ENCODE measurements at regions not wholly inside any gene's neighbourhood (a gene's known extent, or its start where the extent isn't known, plus 50 kb on each side); places are given as distances from the start of the nearest gene placed in this dataset.

GRCh38 chr16:79767421-79768275, 167.1 kb upstream of the MAF start:
- ChIA-PET POLR2A (no interaction called here), CTCF (no interaction called here)
- H3K4me1 ChIP-seq (ENCODE audit: control insufficient read depth in 2 of 2, insufficient read depth in 2 of 2, low read length in 2 of 2) = peaks cover 16 to 24% of the 10 kb centered on the region in 2 donors
- TF ChIP-seq CTCF (IDR thresholded peaks at IDR 0.05) = no peak
- TF ChIP-seq EZH2 (IDR thresholded peaks at IDR 0.05; ENCODE audit: borderline replicate concordance, insufficient read depth, low read depth, low read length, poor library complexity, severe bottlenecking) = no peak
- peaks cover 26% of the 10 kb centered on the region for H3K27me3 Mint-ChIP-seq
- no peak overlapping the region for H3K27ac Mint-ChIP-seq
- H3K9me3 Mint-ChIP-seq (ENCODE audit: insufficient read depth) = no peaks in the 10 kb centered on the region
- H3K4me3 Mint-ChIP-seq = peak overlapping the region; percentile 51
- H3K27ac ChIP-seq (ENCODE audit: low read length in 2 of 2) = no peak overlapping the region
- peaks cover 29% of the 10 kb centered on the region for H3K4me1 Mint-ChIP-seq
- H2AFZ ChIP-seq (ENCODE audit: insufficient read depth, low read depth, low read length, poor library complexity, severe bottlenecking) = peak overlapping the region; percentile 85
- WGBS (ENCODE audit: insufficient coverage) = 26% methylated on average over 5 of the region's 7 CpGs
- H3K79me2 ChIP-seq (ENCODE audit: control insufficient read depth, insufficient read depth, low read length) = no peaks in the 10 kb centered on the region
- peaks cover 0 to 5% (median 0%) of the 10 kb centered on the region in 4 experiments for H3K27me3 ChIP-seq (replicated peaks in 1 of 4; ENCODE audit: control extremely low read depth in 1 of 4, control insufficient read depth in 3 of 4, insufficient read depth in 4 of 4, low read length in 3 of 4)
- H3K9ac ChIP-seq (ENCODE audit: low read length) = no peak overlapping the region
- peak overlapping the region; percentile 58 for H3K4me2 ChIP-seq (replicated peaks; ENCODE audit: low read depth, low read length, poor library complexity, severe bottlenecking)
- H3K9me3 ChIP-seq (ENCODE audit: control extremely low read depth in 1 of 3, control insufficient read depth in 2 of 3, insufficient read depth in 1 of 3, low read length in 2 of 3) = no peaks in the 10 kb centered on the region
- no peak for DNase-seq
- intact Hi-C loops (cut with micrococcal nuclease) = no loop called here
- no peaks in the 10 kb centered on the region for H4K20me1 ChIP-seq (ENCODE audit: control insufficient read depth, insufficient read depth, low read length, poor library complexity, severe bottlenecking)
- peak overlapping the region in 1 of 5 experiments; percentile 3 for H3K4me3 ChIP-seq (ENCODE audit: control extremely low read depth in 1 of 5, extremely low read depth in 1 of 5, insufficient read depth in 1 of 5, low read depth in 2 of 5, low read length in 4 of 5)
- ATAC-seq (ENCODE audit: low read depth) = no peak
- no peaks in the 10 kb centered on the region for H3K36me3 ChIP-seq (replicated peaks in 1 of 2; ENCODE audit: control extremely low read depth in 1 of 2, control insufficient read depth in 1 of 2, extremely low read depth in 1 of 2, insufficient read depth in 2 of 2, low read length in 1 of 2)

GRCh38 chr16:79765901-79766394, 165.4 kb upstream of the MAF start:
- no peak overlapping the region for H2AFZ ChIP-seq (ENCODE audit: insufficient read depth, low read depth, low read length, poor library complexity, severe bottlenecking)
- TF ChIP-seq CTCF (IDR thresholded peaks at IDR 0.05) = no peak
- no peak for TF ChIP-seq EZH2 (IDR thresholded peaks at IDR 0.05; ENCODE audit: borderline replicate concordance, insufficient read depth, low read depth, low read length, poor library complexity, severe bottlenecking)
- no peak for DNase-seq
- H3K27me3 Mint-ChIP-seq = peaks cover 13% of the 10 kb centered on the region
- H3K27me3 ChIP-seq (replicated peaks in 1 of 4; ENCODE audit: control extremely low read depth in 1 of 4, control insufficient read depth in 3 of 4, insufficient read depth in 4 of 4, low read length in 3 of 4) = peaks cover 0 to 5% (median 0%) of the 10 kb centered on the region in 4 experiments
- CTCF ChIA-PET = no interaction called here
- H3K4me1 Mint-ChIP-seq = peaks cover 27% of the 10 kb centered on the region
- intact Hi-C loops (cut with micrococcal nuclease) = no loop called here
- POLR2A ChIA-PET = no interaction called here
- no peak overlapping the region for H3K4me2 ChIP-seq (replicated peaks; ENCODE audit: low read depth, low read length, poor library complexity, severe bottlenecking)
- H3K79me2 ChIP-seq (ENCODE audit: control insufficient read depth, insufficient read depth, low read length) = no peaks in the 10 kb centered on the region
- H3K9me3 ChIP-seq (ENCODE audit: control extremely low read depth in 1 of 3, control insufficient read depth in 2 of 3, insufficient read depth in 1 of 3, low read length in 2 of 3) = no peaks in the 10 kb centered on the region
- no peak overlapping the region for H3K27ac ChIP-seq (ENCODE audit: low read length in 2 of 2)
- no peak overlapping the region for H3K27ac Mint-ChIP-seq
- H3K9me3 Mint-ChIP-seq (ENCODE audit: insufficient read depth) = no peaks in the 10 kb centered on the region
- no CpG with 5 or more reads among the region's 2 CpGs for WGBS (ENCODE audit: insufficient coverage)
- H4K20me1 ChIP-seq (ENCODE audit: control insufficient read depth, insufficient read depth, low read length, poor library complexity, severe bottlenecking) = no peaks in the 10 kb centered on the region
- H3K9ac ChIP-seq (ENCODE audit: low read length) = no peak overlapping the region
- no peak overlapping the region for H3K4me3 Mint-ChIP-seq
- no peak for ATAC-seq (ENCODE audit: low read depth)
- no peak overlapping the region for H3K4me3 ChIP-seq (ENCODE audit: control extremely low read depth in 1 of 5, extremely low read depth in 1 of 5, insufficient read depth in 1 of 5, low read depth in 2 of 5, low read length in 4 of 5)
- no peaks in the 10 kb centered on the region for H3K36me3 ChIP-seq (replicated peaks in 1 of 2; ENCODE audit: control extremely low read depth in 1 of 2, control insufficient read depth in 1 of 2, extremely low read depth in 1 of 2, insufficient read depth in 2 of 2, low read length in 1 of 2)
- H3K4me1 ChIP-seq (ENCODE audit: control insufficient read depth in 2 of 2, insufficient read depth in 2 of 2, low read length in 2 of 2) = peaks cover 14 to 22% of the 10 kb centered on the region in 2 donors
